ENCODE measurements at regions not wholly inside any gene's neighbourhood (a gene's known extent, or its start where the extent isn't known, plus 50 kb on each side); places are given as distances from the start of the nearest gene placed in this dataset.

DNA sequence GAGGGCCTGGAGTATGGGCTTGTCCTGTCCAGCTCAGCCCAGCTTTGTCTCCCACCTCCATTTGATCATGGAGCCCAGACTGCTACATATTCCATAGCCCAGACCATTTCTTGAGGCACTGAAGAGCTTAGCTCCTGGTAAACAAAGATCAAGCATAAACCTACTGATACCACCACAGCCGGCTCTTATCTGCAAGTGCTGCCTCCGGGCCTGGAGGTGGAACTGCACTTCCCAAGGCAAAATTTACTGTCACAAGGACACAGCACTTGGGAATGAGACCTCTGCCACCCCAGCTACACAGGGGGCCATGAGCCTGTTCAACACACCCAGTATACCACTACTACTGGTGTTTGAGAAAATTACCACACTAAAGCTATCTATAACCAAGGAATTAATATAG lies 53.7 kb upstream of the PLSCR5 start:
- BruUV-seq (replicated peaks): no TSS peak
- H4K20me1 ChIP-seq (ENCODE audit: insufficient read depth): no peaks in the 10 kb centered on the region
- intact Hi-C loops (cut with micrococcal nuclease): no loop called here
- H3K36me3 ChIP-seq (ENCODE audit: control insufficient read depth in 1 of 2, insufficient read depth in 2 of 2, low read length in 2 of 2): no peaks in the 10 kb centered on the region
- H3K4me1 ChIP-seq (ENCODE audit: control insufficient read depth in 1 of 2, insufficient read depth in 2 of 2, low read length in 2 of 2): no peaks in the 10 kb centered on the region
- no peaks in the 10 kb centered on the region for H3K9me3 ChIP-seq (ENCODE audit: control insufficient read depth in 1 of 2, insufficient read depth in 1 of 2, low read depth in 1 of 2, low read length in 2 of 2)
- no peak overlapping the region for H3K4me2 ChIP-seq (ENCODE audit: low read length)
- ATAC-seq: no peak
- DNase-seq (ENCODE audit: low read depth, low spot score): no peak
- CTCF ChIA-PET: no interaction called here
- H3K9ac ChIP-seq (ENCODE audit: low read length): no peak overlapping the region
- TF ChIP-seq POLR2A (IDR thresholded peaks at IDR 0.05; ENCODE audit: borderline replicate concordance, extremely low read depth, insufficient read depth, insufficient read length) (no peak), ZNF274 (IDR thresholded peaks at IDR 0.05; ENCODE audit: low read depth, low read length) (no peak), CEBPB (IDR thresholded peaks at IDR 0.05; ENCODE audit: low read depth) (no peak), POLR2AphosphoS5 (IDR thresholded peaks at IDR 0.05; ENCODE audit: low read depth, low read length) (no peak), TCF7L2 (IDR thresholded peaks at IDR 0.05; ENCODE audit: borderline replicate concordance, extremely low read depth, insufficient read depth, insufficient read length) (no peak), SP1 (IDR thresholded peaks at IDR 0.05; ENCODE audit: low read depth) (no peak), JUND (IDR thresholded peaks at IDR 0.05) (no peak), EZH2phosphoT487 (IDR thresholded peaks at IDR 0.05; ENCODE audit: borderline replicate concordance) (no peak), EZH2 (IDR thresholded peaks at IDR 0.05) (no peak), ELF1 (IDR thresholded peaks at IDR 0.05; ENCODE audit: borderline replicate concordance, low read depth) (no peak), SIN3A (IDR thresholded peaks at IDR 0.05; ENCODE audit: low read depth) (no peak), SRF (IDR thresholded peaks at IDR 0.05; ENCODE audit: low read depth) (no peak), FOSL1 (IDR thresholded peaks at IDR 0.05; ENCODE audit: low read depth) (no peak), EGR1 (IDR thresholded peaks at IDR 0.05; ENCODE audit: low read depth) (no peak), YY1 (IDR thresholded peaks at IDR 0.05; ENCODE audit: extremely low read depth, insufficient replicate concordance, low read depth, low read length) (no peak), CBX3 (IDR thresholded peaks at IDR 0.05; ENCODE audit: low read depth) (no peak)
- TF ChIP-seq, protein P1, sequence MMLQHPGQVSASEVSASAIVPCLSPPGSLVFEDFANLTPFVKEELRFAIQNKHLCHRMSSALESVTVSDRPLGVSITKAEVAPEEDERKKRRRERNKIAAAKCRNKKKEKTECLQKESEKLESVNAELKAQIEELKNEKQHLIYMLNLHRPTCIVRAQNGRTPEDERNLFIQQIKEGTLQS (IDR thresholded peaks at IDR 0.05): no peak
- TF ChIP-seq, protein P2, sequence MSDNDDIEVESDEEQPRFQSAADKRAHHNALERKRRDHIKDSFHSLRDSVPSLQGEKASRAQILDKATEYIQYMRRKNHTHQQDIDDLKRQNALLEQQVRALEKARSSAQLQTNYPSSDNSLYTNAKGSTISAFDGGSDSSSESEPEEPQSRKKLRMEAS (IDR thresholded peaks at IDR 0.05): no peak
- TF ChIP-seq, protein P3, sequence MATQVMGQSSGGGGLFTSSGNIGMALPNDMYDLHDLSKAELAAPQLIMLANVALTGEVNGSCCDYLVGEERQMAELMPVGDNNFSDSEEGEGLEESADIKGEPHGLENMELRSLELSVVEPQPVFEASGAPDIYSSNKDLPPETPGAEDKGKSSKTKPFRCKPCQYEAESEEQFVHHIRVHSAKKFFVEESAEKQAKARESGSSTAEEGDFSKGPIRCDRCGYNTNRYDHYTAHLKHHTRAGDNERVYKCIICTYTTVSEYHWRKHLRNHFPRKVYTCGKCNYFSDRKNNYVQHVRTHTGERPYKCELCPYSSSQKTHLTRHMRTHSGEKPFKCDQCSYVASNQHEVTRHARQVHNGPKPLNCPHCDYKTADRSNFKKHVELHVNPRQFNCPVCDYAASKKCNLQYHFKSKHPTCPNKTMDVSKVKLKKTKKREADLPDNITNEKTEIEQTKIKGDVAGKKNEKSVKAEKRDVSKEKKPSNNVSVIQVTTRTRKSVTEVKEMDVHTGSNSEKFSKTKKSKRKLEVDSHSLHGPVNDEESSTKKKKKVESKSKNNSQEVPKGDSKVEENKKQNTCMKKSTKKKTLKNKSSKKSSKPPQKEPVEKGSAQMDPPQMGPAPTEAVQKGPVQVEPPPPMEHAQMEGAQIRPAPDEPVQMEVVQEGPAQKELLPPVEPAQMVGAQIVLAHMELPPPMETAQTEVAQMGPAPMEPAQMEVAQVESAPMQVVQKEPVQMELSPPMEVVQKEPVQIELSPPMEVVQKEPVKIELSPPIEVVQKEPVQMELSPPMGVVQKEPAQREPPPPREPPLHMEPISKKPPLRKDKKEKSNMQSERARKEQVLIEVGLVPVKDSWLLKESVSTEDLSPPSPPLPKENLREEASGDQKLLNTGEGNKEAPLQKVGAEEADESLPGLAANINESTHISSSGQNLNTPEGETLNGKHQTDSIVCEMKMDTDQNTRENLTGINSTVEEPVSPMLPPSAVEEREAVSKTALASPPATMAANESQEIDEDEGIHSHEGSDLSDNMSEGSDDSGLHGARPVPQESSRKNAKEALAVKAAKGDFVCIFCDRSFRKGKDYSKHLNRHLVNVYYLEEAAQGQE (IDR thresholded peaks at IDR 0.05; ENCODE audit: low read depth): no peak
- TF ChIP-seq, protein P4, sequence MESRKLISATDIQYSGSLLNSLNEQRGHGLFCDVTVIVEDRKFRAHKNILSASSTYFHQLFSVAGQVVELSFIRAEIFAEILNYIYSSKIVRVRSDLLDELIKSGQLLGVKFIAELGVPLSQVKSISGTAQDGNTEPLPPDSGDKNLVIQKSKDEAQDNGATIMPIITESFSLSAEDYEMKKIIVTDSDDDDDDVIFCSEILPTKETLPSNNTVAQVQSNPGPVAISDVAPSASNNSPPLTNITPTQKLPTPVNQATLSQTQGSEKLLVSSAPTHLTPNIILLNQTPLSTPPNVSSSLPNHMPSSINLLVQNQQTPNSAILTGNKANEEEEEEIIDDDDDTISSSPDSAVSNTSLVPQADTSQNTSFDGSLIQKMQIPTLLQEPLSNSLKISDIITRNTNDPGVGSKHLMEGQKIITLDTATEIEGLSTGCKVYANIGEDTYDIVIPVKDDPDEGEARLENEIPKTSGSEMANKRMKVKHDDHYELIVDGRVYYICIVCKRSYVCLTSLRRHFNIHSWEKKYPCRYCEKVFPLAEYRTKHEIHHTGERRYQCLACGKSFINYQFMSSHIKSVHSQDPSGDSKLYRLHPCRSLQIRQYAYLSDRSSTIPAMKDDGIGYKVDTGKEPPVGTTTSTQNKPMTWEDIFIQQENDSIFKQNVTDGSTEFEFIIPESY (IDR thresholded peaks at IDR 0.05; ENCODE audit: extremely low read depth, insufficient replicate concordance, low read length): no peak
- RAD21 ChIA-PET (ENCODE audit: low non-redundant PET in 1 of 2, low total read pairs in 2 of 2, uncharacterized antibody in 2 of 2, unreplicated experiment in 2 of 2): no interaction called here
- H3K9me2 ChIP-seq (ENCODE audit: insufficient read depth): no peaks in the 10 kb centered on the region
- no peak overlapping the region for H3K27ac ChIP-seq (ENCODE audit: low read depth, low read length)
- H3K79me2 ChIP-seq (ENCODE audit: insufficient read depth, low read length): no peaks in the 10 kb centered on the region
- no peak overlapping the region for H2AFZ ChIP-seq (ENCODE audit: low read depth, low read length, poor library complexity, severe bottlenecking)
- H3K4me3 ChIP-seq (replicated peaks in 1 of 2; ENCODE audit: low read depth in 1 of 2, low read length in 2 of 2): no peak overlapping the region
- H3K27me3 ChIP-seq (ENCODE audit: insufficient read depth, low read length): no peaks in the 10 kb centered on the region
- POLR2A ChIA-PET: no interaction called here
